ENCODE measurements at regions not wholly inside any gene's neighbourhood (a gene's known extent, or its start where the extent isn't known, plus 50 kb on each side); places are given as distances from the start of the nearest gene placed in this dataset.

DNA sequence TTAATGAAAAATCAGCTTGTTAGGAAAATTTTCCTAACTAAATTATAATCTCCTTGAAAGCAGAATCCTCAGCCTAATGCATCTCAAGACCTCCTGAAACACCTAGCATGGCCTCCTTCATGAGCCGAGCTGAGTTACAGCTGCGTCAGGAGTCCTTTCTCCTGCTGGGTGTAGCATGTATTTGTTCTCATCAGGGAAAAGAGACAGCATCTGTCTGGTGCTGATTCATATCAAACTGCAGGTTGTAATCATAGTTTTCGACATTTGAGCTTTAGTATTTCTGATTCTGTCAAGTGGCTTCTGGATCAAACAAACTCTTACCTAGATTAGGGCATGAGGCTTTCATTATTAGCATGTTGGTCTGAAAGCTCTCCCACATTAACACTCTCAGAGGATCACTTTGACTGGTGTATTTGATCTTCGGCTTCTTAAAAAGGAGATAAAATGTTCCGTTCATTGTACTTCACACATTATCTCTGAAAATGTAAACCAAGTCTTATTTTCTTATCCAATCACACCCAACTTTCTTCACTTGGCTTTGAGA, 140.1 kb upstream of the FRG1 start:
- no peak overlapping the region for H3K27ac ChIP-seq (ENCODE audit: low read length)
- H3K4me3 ChIP-seq (ENCODE audit: low read length), result no peak overlapping the region
- TF ChIP-seq EZH2phosphoT487 (IDR thresholded peaks at IDR 0.05; ENCODE audit: low read depth) (no peak), CTCF (IDR thresholded peaks at IDR 0.05; ENCODE audit: low read depth, low read length) (no peak)
- no peak overlapping the region for H2AFZ ChIP-seq (ENCODE audit: low read depth, low read length)
- H4K20me1 ChIP-seq (ENCODE audit: insufficient read depth, low read length), result no peaks in the 10 kb centered on the region
- H3K9ac ChIP-seq (ENCODE audit: low read length), result no peak overlapping the region
- H3K4me2 ChIP-seq (ENCODE audit: low read length), result no peak overlapping the region
- H3K36me3 ChIP-seq (replicated peaks; ENCODE audit: low read depth, low read length), result no peaks in the 10 kb centered on the region
- no peaks in the 10 kb centered on the region for H3K9me3 ChIP-seq (ENCODE audit: insufficient read depth, low read length)
- H3K27me3 ChIP-seq (ENCODE audit: low read depth, low read length), result no peaks in the 10 kb centered on the region
- no peaks in the 10 kb centered on the region for H3K4me1 ChIP-seq (ENCODE audit: low read length)
- no peaks in the 10 kb centered on the region for H3K79me2 ChIP-seq (ENCODE audit: low read length)

DNA sequence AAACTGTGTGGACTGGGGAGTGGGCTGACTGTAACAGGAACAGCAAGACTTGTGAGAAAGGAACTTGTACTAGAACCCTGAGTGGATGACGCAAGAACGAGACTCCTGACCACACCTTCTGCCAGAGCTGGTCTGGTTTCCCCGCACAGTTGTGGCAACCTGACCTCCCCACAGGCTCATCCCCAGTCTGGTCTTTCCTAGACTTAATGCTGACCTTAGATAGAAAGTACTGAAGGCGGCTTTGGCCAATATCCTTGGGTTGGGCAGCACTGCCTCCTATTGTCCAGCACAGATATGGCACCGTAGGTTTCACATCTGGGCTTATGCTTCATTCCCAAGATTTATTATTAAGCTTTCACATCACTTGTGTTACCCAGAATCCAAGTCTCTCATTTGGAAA, 137.8 kb upstream of the FRG1 start:
- no peak overlapping the region for H3K27ac ChIP-seq (ENCODE audit: low read length)
- H3K27me3 ChIP-seq (ENCODE audit: low read depth, low read length), result no peaks in the 10 kb centered on the region
- H3K4me2 ChIP-seq (ENCODE audit: low read length), result no peak overlapping the region
- no peak overlapping the region for H3K4me3 ChIP-seq (ENCODE audit: low read length)
- H3K4me1 ChIP-seq (ENCODE audit: low read length), result no peaks in the 10 kb centered on the region
- H4K20me1 ChIP-seq (ENCODE audit: insufficient read depth, low read length), result no peaks in the 10 kb centered on the region
- H3K9me3 ChIP-seq (ENCODE audit: insufficient read depth, low read length), result no peaks in the 10 kb centered on the region
- TF ChIP-seq EZH2phosphoT487 (IDR thresholded peaks at IDR 0.05; ENCODE audit: low read depth), result no peak
- peak; percentile 35 for TF ChIP-seq CTCF (IDR thresholded peaks at IDR 0.05; ENCODE audit: low read depth, low read length)
- no peak overlapping the region for H2AFZ ChIP-seq (ENCODE audit: low read depth, low read length)
- no peak overlapping the region for H3K9ac ChIP-seq (ENCODE audit: low read length)
- no peaks in the 10 kb centered on the region for H3K36me3 ChIP-seq (replicated peaks; ENCODE audit: low read depth, low read length)
- no peaks in the 10 kb centered on the region for H3K79me2 ChIP-seq (ENCODE audit: low read length)

DNA sequence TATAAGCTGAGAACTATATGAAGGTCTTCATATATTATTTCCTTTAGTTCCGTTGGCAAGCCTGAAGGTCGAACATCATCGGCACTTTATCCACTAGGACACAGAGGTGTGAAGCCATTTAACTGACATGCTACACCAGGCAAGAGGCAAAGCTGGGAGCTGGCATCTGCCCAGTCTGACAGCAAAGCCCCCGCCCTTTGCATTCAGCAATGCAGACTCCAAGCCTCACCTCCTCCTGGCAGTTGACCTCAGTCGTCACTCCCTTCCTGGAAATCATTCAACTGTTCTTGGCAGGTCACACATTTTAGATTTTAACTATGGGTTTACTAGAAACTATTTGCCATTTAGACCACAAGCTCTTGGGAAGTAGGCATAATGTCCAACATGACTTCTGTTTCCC, 135.8 kb upstream of the FRG1 start:
- no peak overlapping the region for H3K27ac ChIP-seq (ENCODE audit: low read length)
- no peaks in the 10 kb centered on the region for H3K4me1 ChIP-seq (ENCODE audit: low read length)
- H3K79me2 ChIP-seq (ENCODE audit: low read length), result no peaks in the 10 kb centered on the region
- H3K4me3 ChIP-seq (ENCODE audit: low read length), result no peak overlapping the region
- no peaks in the 10 kb centered on the region for H3K36me3 ChIP-seq (replicated peaks; ENCODE audit: low read depth, low read length)
- no peak overlapping the region for H2AFZ ChIP-seq (ENCODE audit: low read depth, low read length)
- no peaks in the 10 kb centered on the region for H3K9me3 ChIP-seq (ENCODE audit: insufficient read depth, low read length)
- no peak overlapping the region for H3K9ac ChIP-seq (ENCODE audit: low read length)
- no peaks in the 10 kb centered on the region for H3K27me3 ChIP-seq (ENCODE audit: low read depth, low read length)
- TF ChIP-seq CTCF (IDR thresholded peaks at IDR 0.05; ENCODE audit: low read depth, low read length) (no peak), EZH2phosphoT487 (IDR thresholded peaks at IDR 0.05; ENCODE audit: low read depth) (no peak)
- H3K4me2 ChIP-seq (ENCODE audit: low read length), result no peak overlapping the region
- no peaks in the 10 kb centered on the region for H4K20me1 ChIP-seq (ENCODE audit: insufficient read depth, low read length)

- H3K27ac ChIP-seq (ENCODE audit: low read length), result no peak overlapping the region
- H2AFZ ChIP-seq (ENCODE audit: low read depth, low read length), result no peak overlapping the region
- H4K20me1 ChIP-seq (ENCODE audit: insufficient read depth, low read length), result no peaks in the 10 kb centered on the region
- H3K79me2 ChIP-seq (ENCODE audit: low read length), result no peaks in the 10 kb centered on the region
- no peaks in the 10 kb centered on the region for H3K36me3 ChIP-seq (replicated peaks; ENCODE audit: low read depth, low read length)
- H3K4me1 ChIP-seq (ENCODE audit: low read length), result no peaks in the 10 kb centered on the region
- no peaks in the 10 kb centered on the region for H3K27me3 ChIP-seq (ENCODE audit: low read depth, low read length)
- no peak overlapping the region for H3K9ac ChIP-seq (ENCODE audit: low read length)
- H3K4me2 ChIP-seq (ENCODE audit: low read length), result no peak overlapping the region
- TF ChIP-seq CTCF (IDR thresholded peaks at IDR 0.05; ENCODE audit: low read depth, low read length), result no peak
- TF ChIP-seq EZH2phosphoT487 (IDR thresholded peaks at IDR 0.05; ENCODE audit: low read depth), result no peak
- no peak overlapping the region for H3K4me3 ChIP-seq (ENCODE audit: low read length)
- no peaks in the 10 kb centered on the region for H3K9me3 ChIP-seq (ENCODE audit: insufficient read depth, low read length)
Observed at GRCh38 chr4:189806506-189806905, 134.2 kb upstream of the FRG1 start.
